ENCODE measurements at regions not wholly inside any gene's neighbourhood (a gene's known extent, or its start where the extent isn't known, plus 50 kb on each side); places are given as distances from the start of the nearest gene placed in this dataset.

DNA sequence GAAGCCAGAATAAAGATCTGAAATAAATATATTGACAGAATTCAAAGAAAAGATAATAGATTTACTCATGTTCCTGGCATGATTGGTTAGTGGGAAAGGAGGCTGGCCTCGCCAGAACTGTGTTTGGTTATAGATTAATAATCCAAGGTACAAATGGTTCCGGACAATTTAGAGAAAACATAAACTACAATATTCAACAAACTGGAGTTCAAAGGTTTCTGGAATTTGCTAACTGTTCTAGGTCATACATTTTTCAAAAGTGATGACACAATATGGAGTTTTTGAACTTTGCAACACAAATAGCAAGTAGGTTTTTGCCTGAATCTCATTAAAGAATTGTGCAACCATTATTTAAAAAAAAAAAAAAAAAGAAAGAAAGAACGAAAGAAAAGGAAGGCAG, 251.7 kb upstream of the SALL1 start:
- TF ChIP-seq GABPA (IDR thresholded peaks at IDR 0.05; ENCODE audit: low read depth) (no peak), SPI1 (IDR thresholded peaks at IDR 0.05; ENCODE audit: borderline replicate concordance, low read depth) (no peak), REST (IDR thresholded peaks at IDR 0.05; ENCODE audit: insufficient replicate concordance, low read depth) (no peak), POLR2AphosphoS5 (IDR thresholded peaks at IDR 0.05; ENCODE audit: low read depth) (no peak)
- TF ChIP-seq, protein P1, sequence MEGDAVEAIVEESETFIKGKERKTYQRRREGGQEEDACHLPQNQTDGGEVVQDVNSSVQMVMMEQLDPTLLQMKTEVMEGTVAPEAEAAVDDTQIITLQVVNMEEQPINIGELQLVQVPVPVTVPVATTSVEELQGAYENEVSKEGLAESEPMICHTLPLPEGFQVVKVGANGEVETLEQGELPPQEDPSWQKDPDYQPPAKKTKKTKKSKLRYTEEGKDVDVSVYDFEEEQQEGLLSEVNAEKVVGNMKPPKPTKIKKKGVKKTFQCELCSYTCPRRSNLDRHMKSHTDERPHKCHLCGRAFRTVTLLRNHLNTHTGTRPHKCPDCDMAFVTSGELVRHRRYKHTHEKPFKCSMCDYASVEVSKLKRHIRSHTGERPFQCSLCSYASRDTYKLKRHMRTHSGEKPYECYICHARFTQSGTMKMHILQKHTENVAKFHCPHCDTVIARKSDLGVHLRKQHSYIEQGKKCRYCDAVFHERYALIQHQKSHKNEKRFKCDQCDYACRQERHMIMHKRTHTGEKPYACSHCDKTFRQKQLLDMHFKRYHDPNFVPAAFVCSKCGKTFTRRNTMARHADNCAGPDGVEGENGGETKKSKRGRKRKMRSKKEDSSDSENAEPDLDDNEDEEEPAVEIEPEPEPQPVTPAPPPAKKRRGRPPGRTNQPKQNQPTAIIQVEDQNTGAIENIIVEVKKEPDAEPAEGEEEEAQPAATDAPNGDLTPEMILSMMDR (IDR thresholded peaks at IDR 0.05; ENCODE audit: insufficient read depth, low read length): no peak
- Histone ChIP-seq H3K27me3 (ENCODE audit: insufficient read depth, poor library complexity, severe bottlenecking) (no peaks in the 10 kb centered on the region), H3K27ac (replicated peaks) (no peak overlapping the region), H3K4me3 (replicated peaks; ENCODE audit: insufficient read depth, low read length) (no peak overlapping the region)
- no peak for DNase-seq (ENCODE audit: low read depth in 1 of 2, low spot score in 1 of 2)

- DNase-seq (ENCODE audit: low read depth in 1 of 2, low spot score in 1 of 2): no peak
- Histone ChIP-seq H3K4me3 (replicated peaks; ENCODE audit: insufficient read depth, low read length) (no peak overlapping the region), H3K27me3 (ENCODE audit: insufficient read depth, poor library complexity, severe bottlenecking) (no peaks in the 10 kb centered on the region), H3K27ac (replicated peaks) (no peak overlapping the region)
- TF ChIP-seq, protein P1 (IDR thresholded peaks at IDR 0.05; ENCODE audit: insufficient read depth, low read length): no peak
- TF ChIP-seq POLR2AphosphoS5 (IDR thresholded peaks at IDR 0.05; ENCODE audit: low read depth): no peak
- no peak for TF ChIP-seq REST (IDR thresholded peaks at IDR 0.05; ENCODE audit: insufficient replicate concordance, low read depth)
Measured at GRCh38 chr16:51402298-51402697, 251.2 kb upstream of the SALL1 start.

- no peak for DNase-seq (ENCODE audit: low read depth in 1 of 2, low spot score in 1 of 2)
- TF ChIP-seq, protein P1 (IDR thresholded peaks at IDR 0.05; ENCODE audit: insufficient read depth, low read length): no peak
- TF ChIP-seq REST (IDR thresholded peaks at IDR 0.05; ENCODE audit: insufficient replicate concordance, low read depth): no peak
- TF ChIP-seq GABPA (IDR thresholded peaks at IDR 0.05; ENCODE audit: low read depth): no peak
- TF ChIP-seq POLR2AphosphoS5 (IDR thresholded peaks at IDR 0.05; ENCODE audit: low read depth): no peak
- TF ChIP-seq SPI1 (IDR thresholded peaks at IDR 0.05; ENCODE audit: borderline replicate concordance, low read depth): no peak
- Histone ChIP-seq H3K27ac (replicated peaks) (no peak overlapping the region), H3K4me3 (replicated peaks; ENCODE audit: insufficient read depth, low read length) (no peak overlapping the region), H3K27me3 (ENCODE audit: insufficient read depth, poor library complexity, severe bottlenecking) (no peaks in the 10 kb centered on the region)
Measured at GRCh38 chr16:51401673-51402072, 250.6 kb upstream of the SALL1 start.

All from HL-60 (cell line).